MM.1S (cell line): ENCODE measurements at regions not wholly inside any gene's neighbourhood (a gene's known extent, or its start where the extent isn't known, plus 50 kb on each side); places are given as distances from the start of the nearest gene placed in this dataset.

Experiments
- EZH2 ChIP-seq: fragments of 300-600 bp; sonication (generic); optimal IDR thresholded peaks from 2 replicates; pipeline ENCODE3; 2017; ENCODE audit warnings: low read depth, mild to moderate bottlenecking, antibody characterized with exemption, low read length, mixed read lengths
- TF ChIP-seq, protein P1 (sequence below): fragments of 300-600 bp; sonication (generic); IDR thresholded peaks from 2 replicates; pipeline ENCODE4 v1.5.1; 2016; ENCODE audit warnings: antibody characterized with exemption, low read length, mixed read lengths

DNA sequence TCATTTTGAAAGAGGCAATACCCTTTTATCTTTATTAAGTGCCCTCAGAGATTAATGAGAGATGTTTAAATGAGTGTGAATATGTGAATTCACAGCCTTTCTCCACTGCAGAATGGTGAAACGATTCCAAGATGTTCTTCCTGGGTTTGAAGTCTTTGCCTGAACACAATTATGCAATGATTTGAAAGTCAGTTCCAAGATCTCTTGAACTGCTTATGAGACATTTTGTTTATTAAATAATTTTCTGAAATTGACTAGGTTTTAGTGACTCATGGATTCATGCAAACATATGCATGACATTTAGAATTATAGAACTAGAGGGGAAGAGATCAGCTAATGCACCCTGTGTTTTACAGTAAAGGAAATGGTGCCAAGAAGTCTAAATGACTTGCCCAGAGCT, 118.1 kb upstream of the SLC38A2 start:
- no peak for TF ChIP-seq EZH2
- TF ChIP-seq, protein P1, sequence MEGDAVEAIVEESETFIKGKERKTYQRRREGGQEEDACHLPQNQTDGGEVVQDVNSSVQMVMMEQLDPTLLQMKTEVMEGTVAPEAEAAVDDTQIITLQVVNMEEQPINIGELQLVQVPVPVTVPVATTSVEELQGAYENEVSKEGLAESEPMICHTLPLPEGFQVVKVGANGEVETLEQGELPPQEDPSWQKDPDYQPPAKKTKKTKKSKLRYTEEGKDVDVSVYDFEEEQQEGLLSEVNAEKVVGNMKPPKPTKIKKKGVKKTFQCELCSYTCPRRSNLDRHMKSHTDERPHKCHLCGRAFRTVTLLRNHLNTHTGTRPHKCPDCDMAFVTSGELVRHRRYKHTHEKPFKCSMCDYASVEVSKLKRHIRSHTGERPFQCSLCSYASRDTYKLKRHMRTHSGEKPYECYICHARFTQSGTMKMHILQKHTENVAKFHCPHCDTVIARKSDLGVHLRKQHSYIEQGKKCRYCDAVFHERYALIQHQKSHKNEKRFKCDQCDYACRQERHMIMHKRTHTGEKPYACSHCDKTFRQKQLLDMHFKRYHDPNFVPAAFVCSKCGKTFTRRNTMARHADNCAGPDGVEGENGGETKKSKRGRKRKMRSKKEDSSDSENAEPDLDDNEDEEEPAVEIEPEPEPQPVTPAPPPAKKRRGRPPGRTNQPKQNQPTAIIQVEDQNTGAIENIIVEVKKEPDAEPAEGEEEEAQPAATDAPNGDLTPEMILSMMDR: no peak
